SHP77 (cell line): ENCODE measurements at regions not wholly inside any gene's neighbourhood (a gene's known extent, or its start where the extent isn't known, plus 50 kb on each side); places are given as distances from the start of the nearest gene placed in this dataset.

Experiments used
- DNase-seq, 2 experiments: peaks; one replicate each; lab custom pipeline; 2025; lab: John Stamatoyannopoulos, UW

- no peak for DNase-seq
These were observed 59.5 kb upstream of the CDCA7L start for GRCh38 chr7:22005151-22005550.

DNA sequence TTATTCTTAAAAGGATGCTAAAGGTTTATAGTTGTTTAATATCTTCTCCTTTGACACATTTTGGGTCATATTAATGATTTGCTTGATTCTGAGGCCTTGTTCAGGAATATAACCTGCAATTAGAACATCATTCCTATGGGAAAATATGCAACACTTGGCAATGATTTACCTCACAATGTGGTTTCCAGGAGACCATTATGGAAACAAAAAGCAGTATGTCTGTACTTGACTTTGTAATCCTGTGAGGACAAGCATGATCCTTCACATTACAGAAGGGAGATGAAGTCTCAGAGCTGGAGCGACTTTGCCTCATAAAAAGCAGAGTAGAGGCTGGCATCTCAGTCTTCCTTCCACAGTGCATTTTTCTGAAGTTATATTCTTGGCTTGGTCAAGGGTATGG, 57.0 kb upstream of the CDCA7L start:
- DNase-seq = no peak

DNA sequence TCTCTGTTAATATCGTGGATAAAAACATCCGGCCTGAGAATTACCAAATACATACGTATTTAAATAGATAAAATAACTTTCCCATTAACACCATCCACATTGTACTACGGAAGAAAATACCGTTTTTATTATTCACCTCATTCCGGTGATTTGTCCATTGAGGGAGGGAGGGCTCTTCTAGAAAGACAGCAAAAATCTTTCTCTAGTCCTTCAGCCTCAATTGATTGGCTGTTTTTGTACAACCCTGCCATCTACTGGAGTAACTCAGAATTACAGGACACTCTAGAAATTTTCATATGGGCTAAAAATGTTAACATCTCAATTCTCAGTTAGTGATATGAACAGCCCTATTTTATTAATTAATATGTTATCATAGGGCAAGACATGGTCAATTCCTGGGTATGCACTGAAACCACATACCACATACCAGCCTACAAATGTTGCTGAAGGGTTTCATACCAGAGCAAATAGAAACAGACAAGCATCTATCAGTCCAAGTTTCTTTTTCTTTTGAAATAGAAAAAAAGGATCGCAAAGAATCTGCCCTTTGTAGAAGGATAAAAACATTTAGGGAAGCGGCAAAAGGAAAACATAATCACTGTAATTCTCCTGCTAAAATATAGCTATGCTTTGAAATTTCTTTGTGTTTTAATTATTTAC, 55.8 kb upstream of the CDCA7L start:
- DNase-seq = peak; percentile 54

- no peak for DNase-seq
These were observed 54.2 kb upstream of the CDCA7L start for GRCh38 chr7:21999896-22000295.

DNA sequence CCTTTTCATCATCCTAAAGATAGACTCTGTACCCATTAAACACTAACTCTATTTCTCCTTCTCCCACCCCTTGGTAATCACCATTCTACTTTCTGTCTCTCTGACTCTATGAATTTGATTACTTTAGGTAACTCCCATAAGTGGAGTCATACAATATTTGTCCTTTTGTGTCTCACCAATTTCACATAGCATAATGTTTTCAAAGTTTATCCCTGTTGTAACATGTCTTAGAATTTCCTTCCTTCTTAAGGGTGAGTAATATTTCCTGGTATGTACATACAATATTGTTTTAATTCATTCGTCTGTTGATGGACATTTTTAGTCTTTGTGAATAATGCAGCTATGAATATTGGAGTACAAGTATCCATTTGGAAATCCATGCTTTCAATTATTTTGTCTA, 50.9 kb upstream of the CDCA7L start:
- no peak for DNase-seq
